Omental fat pad (tissue), 3 donors: ENCODE measurements at regions not wholly inside any gene's neighbourhood (a gene's known extent, or its start where the extent isn't known, plus 50 kb on each side); places are given as distances from the start of the nearest gene placed in this dataset.

ENCODE experiments used
- ATAC-seq: fragments of 150-250 bp; one replicate; pipeline ENCODE4 v1.9.1; 2016; ENCODE audit warnings: mild to moderate bottlenecking, moderate library complexity; ENCODE audit not compliant: low FRiP score
- DNase-seq: peaks from one replicate; pipeline ENCODE4 v3.0.0-alpha.2; 2019; ENCODE audit warnings: low spot score
- CTCF ChIP-seq, 3 donors: fragments of 450-650 bp; IDR thresholded peaks; one replicate each; pipeline ENCODE4 v1.5.1; 2016 to 2017; ENCODE audit warnings: antibody characterized with exemption in 3 of 3, mild to moderate bottlenecking in 3 of 3, moderate library complexity in 2 of 3

GRCh38 chr3:124391774-124392173, 338.5 kb upstream of the UMPS start:
- no peak for TF ChIP-seq CTCF (IDR thresholded peaks at IDR 0.05)
- ATAC-seq (no peak), DNase-seq (no peak)

DNA sequence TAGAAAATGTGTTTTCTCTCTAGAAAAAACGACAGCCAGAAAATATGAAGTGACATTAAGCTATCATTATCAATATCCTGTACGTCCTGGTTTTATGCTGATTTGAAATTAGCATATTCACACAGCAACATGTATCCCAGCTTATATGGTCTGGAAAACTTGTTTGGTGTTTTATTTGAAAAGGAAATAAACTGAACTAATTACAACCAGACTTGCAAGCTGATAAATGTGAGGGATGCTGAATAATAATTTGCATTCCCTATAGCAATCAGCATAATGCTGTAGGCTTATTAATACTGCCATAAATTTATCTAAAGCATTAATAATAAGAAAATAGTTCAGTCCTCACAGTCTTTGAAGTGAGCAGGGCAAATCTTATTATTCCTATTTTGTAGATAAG, 336.9 kb upstream of the UMPS start:
- no peak for TF ChIP-seq CTCF (IDR thresholded peaks at IDR 0.05)
- ATAC-seq (no peak), DNase-seq (no peak)

- no peak for TF ChIP-seq CTCF (IDR thresholded peaks at IDR 0.05)
- ATAC-seq = no peak
- no peak for DNase-seq
These were observed 335.1 kb upstream of the UMPS start for GRCh38 chr3:124395162-124395561.

- no peak for ATAC-seq
- no peak for DNase-seq
- TF ChIP-seq CTCF (IDR thresholded peaks at IDR 0.05) = no peak
These were observed 334.5 kb upstream of the UMPS start for GRCh38 chr3:124395584-124396338.

- no peak for DNase-seq
- ATAC-seq = no peak
- TF ChIP-seq CTCF (IDR thresholded peaks at IDR 0.05) = no peak
These were observed 333.8 kb upstream of the UMPS start for GRCh38 chr3:124396339-124396950.

- ATAC-seq (no peak), DNase-seq (no peak)
- TF ChIP-seq CTCF (IDR thresholded peaks at IDR 0.05) = no peak
These were observed 333.2 kb upstream of the UMPS start for GRCh38 chr3:124397088-124397487.

GRCh38 chr3:124398594-124398993, 331.7 kb upstream of the UMPS start:
- ATAC-seq = no peak
- no peak for DNase-seq

More at GRCh38 chr3:124398594-124398993, 331.7 kb upstream of the UMPS start:
- no peak for TF ChIP-seq CTCF (IDR thresholded peaks at IDR 0.05)
